WERI-Rb-1 (cell line): ENCODE measurements at regions not wholly inside any gene's neighbourhood (a gene's known extent, or its start where the extent isn't known, plus 50 kb on each side); places are given as distances from the start of the nearest gene placed in this dataset.

Source experiments
- DNase-seq: peaks from one replicate; pipeline ENCODE4 v3.0.0-alpha.2; 2020
- H3K27ac ChIP-seq: fragments of 250-450 bp; sonication (Bioruptor Pico); 2 replicates; pipeline ENCODE4 v1.5.1; 2020; ENCODE audit warnings: mild to moderate bottlenecking, moderate library complexity
- H3K27me3 ChIP-seq: fragments of 250-450 bp; sonication (Bioruptor Pico); 2 replicates; pipeline ENCODE4 v1.5.1; 2021; ENCODE audit warnings: mild to moderate bottlenecking, low read depth, moderate library complexity; ENCODE audit not compliant: insufficient read depth, severe bottlenecking
- H3K36me3 ChIP-seq: fragments of 250-450 bp; sonication (Bioruptor Pico); 2 replicates; pipeline ENCODE4 v1.5.1; 2020; ENCODE audit warnings: mild to moderate bottlenecking, moderate library complexity
- H3K4me3 ChIP-seq: 2 replicates; pipeline ENCODE4 v1.5.1; 2011; ENCODE audit warnings: low read depth, mild to moderate bottlenecking, control low read depth, low read length
- H3K9me3 ChIP-seq: fragments of 250-450 bp; sonication (Bioruptor Pico); 2 replicates; pipeline ENCODE4 v1.5.1; 2021; ENCODE audit warnings: mild to moderate bottlenecking, moderate library complexity; ENCODE audit not compliant: severe bottlenecking
- TF ChIP-seq, protein P1 (sequence below): IDR thresholded peaks from 2 replicates; pipeline ENCODE4 v1.5.1; 2011; ENCODE audit warnings: low read depth, mild to moderate bottlenecking, control low read depth, inconsistent platforms, low read length

DNA sequence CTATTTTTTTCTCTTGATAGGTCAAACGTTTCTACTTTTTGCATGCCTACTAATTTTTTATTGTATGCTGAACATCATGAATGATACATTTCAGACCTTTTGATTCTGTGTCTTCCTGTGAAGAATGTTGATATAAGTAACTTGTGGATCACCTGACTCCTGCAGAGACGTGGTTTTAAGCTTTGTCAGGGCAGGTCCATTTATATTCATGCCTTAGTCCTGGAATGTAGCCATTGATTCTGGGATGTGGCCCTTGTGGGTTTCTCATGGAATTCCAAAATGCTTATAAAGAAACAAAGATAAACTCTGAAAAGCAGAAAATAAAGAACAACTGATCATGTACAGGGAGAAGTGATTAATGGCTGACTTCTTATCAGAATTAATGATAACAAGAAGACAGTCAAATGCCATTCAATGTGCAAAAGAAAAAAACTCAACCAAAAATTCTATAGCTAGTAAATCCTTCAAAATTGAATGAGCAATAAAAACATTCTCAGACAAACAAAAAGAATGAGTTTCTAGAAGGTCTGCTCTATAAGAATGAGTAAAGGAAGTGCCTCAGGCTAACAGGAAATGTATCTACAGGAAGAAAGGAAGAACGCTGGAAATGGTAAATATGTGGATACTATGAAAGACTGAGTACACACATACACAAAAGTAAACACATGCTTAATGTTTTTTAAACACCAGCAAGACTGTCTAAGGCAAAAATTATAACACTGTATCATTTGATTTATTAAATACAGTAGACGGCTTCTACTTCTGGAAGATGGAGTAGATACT is 284.8 kb upstream of the DIO3 start:
- H3K27me3 ChIP-seq, result peaks cover 61% of the 10 kb centered on the region
- H3K4me3 ChIP-seq, result no peak overlapping the region
- no peaks in the 10 kb centered on the region for H3K36me3 ChIP-seq
- TF ChIP-seq, protein P1, sequence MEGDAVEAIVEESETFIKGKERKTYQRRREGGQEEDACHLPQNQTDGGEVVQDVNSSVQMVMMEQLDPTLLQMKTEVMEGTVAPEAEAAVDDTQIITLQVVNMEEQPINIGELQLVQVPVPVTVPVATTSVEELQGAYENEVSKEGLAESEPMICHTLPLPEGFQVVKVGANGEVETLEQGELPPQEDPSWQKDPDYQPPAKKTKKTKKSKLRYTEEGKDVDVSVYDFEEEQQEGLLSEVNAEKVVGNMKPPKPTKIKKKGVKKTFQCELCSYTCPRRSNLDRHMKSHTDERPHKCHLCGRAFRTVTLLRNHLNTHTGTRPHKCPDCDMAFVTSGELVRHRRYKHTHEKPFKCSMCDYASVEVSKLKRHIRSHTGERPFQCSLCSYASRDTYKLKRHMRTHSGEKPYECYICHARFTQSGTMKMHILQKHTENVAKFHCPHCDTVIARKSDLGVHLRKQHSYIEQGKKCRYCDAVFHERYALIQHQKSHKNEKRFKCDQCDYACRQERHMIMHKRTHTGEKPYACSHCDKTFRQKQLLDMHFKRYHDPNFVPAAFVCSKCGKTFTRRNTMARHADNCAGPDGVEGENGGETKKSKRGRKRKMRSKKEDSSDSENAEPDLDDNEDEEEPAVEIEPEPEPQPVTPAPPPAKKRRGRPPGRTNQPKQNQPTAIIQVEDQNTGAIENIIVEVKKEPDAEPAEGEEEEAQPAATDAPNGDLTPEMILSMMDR, result no peak
- H3K27ac ChIP-seq, result no peak overlapping the region
- no peak for DNase-seq
- no peaks in the 10 kb centered on the region for H3K9me3 ChIP-seq

DNA sequence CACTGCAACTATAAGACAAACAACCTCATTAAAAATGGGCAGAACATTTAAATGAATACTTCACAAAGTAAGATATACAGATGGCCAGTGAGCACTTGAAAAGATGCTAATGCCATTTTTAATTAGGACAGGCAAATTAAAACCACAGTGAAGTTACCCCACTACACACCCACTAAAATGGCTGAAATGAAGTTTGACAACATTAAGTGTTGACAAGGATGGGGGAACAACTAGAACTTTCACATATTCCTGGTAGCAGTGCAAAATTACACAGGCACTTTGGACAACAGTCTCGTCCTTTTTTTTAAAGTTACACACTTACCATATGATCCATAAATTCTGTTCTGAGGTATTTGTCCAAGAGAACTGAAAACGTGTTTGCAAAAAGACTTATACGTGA is 278.9 kb upstream of the DIO3 start:
- no peaks in the 10 kb centered on the region for H3K36me3 ChIP-seq
- H3K27me3 ChIP-seq, result peaks cover 83% of the 10 kb centered on the region
- no peak overlapping the region for H3K27ac ChIP-seq
- H3K9me3 ChIP-seq, result no peaks in the 10 kb centered on the region
- TF ChIP-seq, protein P1, result no peak
- DNase-seq, result no peak
- no peak overlapping the region for H3K4me3 ChIP-seq

DNA sequence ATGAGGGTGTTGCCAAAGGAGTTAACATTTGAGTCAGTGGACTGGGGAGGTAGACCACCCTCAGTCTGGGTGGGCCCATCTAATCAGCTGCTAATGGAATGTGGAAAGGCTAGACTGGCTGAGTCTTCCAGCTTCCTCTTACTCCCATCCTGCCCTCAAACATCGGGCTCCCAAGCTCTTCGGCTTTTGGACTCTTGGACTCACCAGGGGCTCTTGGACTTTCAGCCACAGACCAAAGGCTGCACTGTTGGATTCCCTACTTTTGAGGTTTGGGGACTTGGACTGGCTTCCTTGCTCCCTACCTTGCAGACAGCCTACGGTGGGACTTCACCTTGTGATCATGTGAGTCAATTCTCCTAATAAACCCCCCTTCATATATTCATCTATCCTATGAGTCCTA is 276.6 kb upstream of the DIO3 start:
- no peaks in the 10 kb centered on the region for H3K9me3 ChIP-seq
- H3K4me3 ChIP-seq, result no peak overlapping the region
- H3K36me3 ChIP-seq, result no peaks in the 10 kb centered on the region
- H3K27ac ChIP-seq, result no peak overlapping the region
- TF ChIP-seq, protein P1, result no peak
- H3K27me3 ChIP-seq, result peaks cover 84% of the 10 kb centered on the region
- no peak for DNase-seq

DNA sequence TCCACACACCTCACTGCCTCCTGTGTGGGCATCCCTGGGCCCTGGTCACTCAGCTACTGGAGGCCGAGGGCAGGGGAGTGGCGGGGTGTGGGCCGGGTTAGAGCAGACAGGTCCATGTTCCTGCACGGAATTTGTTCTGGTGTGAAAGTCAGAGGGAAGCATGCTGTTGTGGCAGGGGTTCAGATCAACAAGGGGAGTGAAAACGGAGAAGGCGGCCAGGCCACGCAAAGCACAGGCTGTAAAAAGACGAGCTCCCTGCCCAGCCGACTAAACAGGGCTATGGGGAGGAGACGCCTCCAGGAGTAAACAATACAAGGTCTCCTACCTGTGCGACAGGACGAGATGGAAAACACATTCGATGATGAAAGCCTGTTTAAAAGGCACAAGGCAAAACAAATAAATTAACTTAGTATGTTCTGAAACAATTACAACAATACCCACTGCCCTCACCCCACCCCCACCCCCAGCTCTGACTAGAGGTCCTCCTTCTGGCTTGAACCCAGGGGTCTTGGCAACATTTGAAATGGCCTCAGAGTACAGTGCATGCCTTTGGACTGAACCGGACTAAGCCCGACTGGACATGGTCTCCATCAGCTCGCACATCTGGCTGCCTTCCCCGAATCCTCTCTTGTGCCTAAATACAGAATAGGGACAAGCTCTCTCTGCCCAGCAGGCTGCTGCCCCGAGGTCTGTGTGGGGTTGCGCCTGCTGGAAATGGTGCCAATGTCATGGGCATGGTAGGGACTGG is 274.9 kb upstream of the DIO3 start:
- no peak overlapping the region for H3K27ac ChIP-seq
- DNase-seq, result no peak
- no peaks in the 10 kb centered on the region for H3K36me3 ChIP-seq
- H3K9me3 ChIP-seq, result no peaks in the 10 kb centered on the region
- no peak overlapping the region for H3K4me3 ChIP-seq
- TF ChIP-seq, protein P1, result no peak
- peaks cover 91% of the 10 kb centered on the region for H3K27me3 ChIP-seq

DNA sequence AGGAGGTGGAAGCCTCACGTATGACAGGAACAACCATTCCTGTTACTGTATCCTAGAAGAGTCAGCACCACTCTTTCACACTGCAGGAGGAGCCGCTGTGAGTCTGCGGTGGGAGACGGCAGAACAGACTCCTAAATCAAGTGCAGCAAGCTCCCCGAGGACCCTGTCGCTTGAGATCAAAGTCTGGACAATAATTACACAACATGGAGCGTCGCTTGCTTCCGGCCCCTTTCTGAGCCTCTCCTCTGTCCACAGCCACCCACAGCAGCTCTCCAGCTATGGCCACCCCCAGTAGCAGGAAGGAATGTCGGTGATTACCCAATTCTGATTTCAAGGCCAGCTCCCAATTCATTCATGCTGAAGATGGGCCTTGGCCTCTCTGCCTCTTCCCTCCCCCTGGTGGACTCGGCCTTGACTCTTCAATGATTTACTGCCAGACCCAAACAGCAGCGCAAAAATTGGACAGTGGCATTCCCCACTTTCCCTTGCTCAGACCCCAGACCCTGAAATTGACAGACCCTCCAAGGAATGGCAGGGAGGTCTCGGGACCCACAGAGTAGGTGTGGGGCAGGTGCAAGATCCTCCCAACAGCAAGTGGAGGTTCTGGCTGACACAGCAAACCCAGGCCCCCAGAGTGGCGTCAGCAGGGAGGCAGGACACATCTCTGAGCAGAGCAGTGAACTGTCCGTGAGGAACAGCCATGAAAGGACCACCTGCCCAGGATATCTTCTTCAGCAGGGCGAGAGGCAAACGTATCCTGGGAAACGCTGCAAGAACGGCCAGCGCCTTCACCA is 272.7 kb upstream of the DIO3 start:
- H3K27me3 ChIP-seq, result peaks cover 96% of the 10 kb centered on the region
- H3K36me3 ChIP-seq, result no peaks in the 10 kb centered on the region
- no peak for DNase-seq
- H3K27ac ChIP-seq, result no peak overlapping the region
- no peak overlapping the region for H3K4me3 ChIP-seq
- H3K9me3 ChIP-seq, result no peaks in the 10 kb centered on the region
- TF ChIP-seq, protein P1, result no peak
